ENCODE measurements at regions not wholly inside any gene's neighbourhood (a gene's known extent, or its start where the extent isn't known, plus 50 kb on each side); places are given as distances from the start of the nearest gene placed in this dataset.
A peak's percentile ranks its signal among the peaks of the same experiment; 100 is the strongest.

GRCh38 chr5:135204151-135204600 lies 170.1 kb upstream of the PITX1 start:
- TF ChIP-seq CTCF (IDR thresholded peaks at IDR 0.05) = peak in 2 of 4 experiments; percentile 22 to 31
- TF ChIP-seq POLR2AphosphoS5 (IDR thresholded peaks at IDR 0.05) = no peak

Measured in gastroesophageal sphincter (tissue), 3 donors.